ENCODE measurements at regions not wholly inside any gene's neighbourhood (a gene's known extent, or its start where the extent isn't known, plus 50 kb on each side); places are given as distances from the start of the nearest gene placed in this dataset.

GRCh38 chr10:43871545-43871944 lies 222.9 kb upstream of the ZNF32 start:
- H3K4me3 ChIP-seq, result no peak overlapping the region
- no peak for TF ChIP-seq POLR2A (IDR thresholded peaks at IDR 0.05)
- TF ChIP-seq CTCF (IDR thresholded peaks at IDR 0.05), result no peak
- H3K27ac ChIP-seq, result peak overlapping the region in 1 of 4 donors; percentile 19
- no peaks in the 10 kb centered on the region for H3K9me3 ChIP-seq
- intact Hi-C loops (cut with DNase I), result no loop called here
- H3K27me3 ChIP-seq, result no peaks in the 10 kb centered on the region
- no peaks in the 10 kb centered on the region for H3K36me3 ChIP-seq
- WGBS, 2 donors, result 65 to 66% methylated on average over 5 of the region's 5 CpGs
- DNase-seq, result no peak
- peaks cover 0 to 11% (median 0%) of the 10 kb centered on the region in 3 donors for H3K4me1 ChIP-seq

GRCh38 chr10:43870968-43871439 lies 222.3 kb upstream of the ZNF32 start:
- no peaks in the 10 kb centered on the region for H3K36me3 ChIP-seq
- no peaks in the 10 kb centered on the region for H3K9me3 ChIP-seq
- 28 to 63% methylated on average over 9 to 10 of the region's 12 CpGs for WGBS, 2 donors
- H3K4me3 ChIP-seq, result no peak overlapping the region
- DNase-seq, result no peak
- TF ChIP-seq CTCF (IDR thresholded peaks at IDR 0.05), result no peak
- no peak for TF ChIP-seq POLR2A (IDR thresholded peaks at IDR 0.05)
- peaks cover 0 to 11% (median 0%) of the 10 kb centered on the region in 3 donors for H3K4me1 ChIP-seq
- no peaks in the 10 kb centered on the region for H3K27me3 ChIP-seq
- intact Hi-C loops (cut with DNase I), result no loop called here
- H3K27ac ChIP-seq, result peak overlapping the region in 1 of 4 donors; percentile 19

- WGBS, 2 donors, result 83 to 100% methylated on average over 2 of the region's 8 CpGs
- DNase-seq, result no peak
- Histone ChIP-seq H3K4me1 (peaks cover 0 to 11% (median 0%) of the 10 kb centered on the region in 3 donors), H3K27me3 (no peaks in the 10 kb centered on the region), H3K4me3 (no peak overlapping the region), H3K27ac (no peak overlapping the region), H3K36me3 (no peaks in the 10 kb centered on the region), H3K9me3 (no peaks in the 10 kb centered on the region)
- intact Hi-C loops (cut with DNase I), result no loop called here
- TF ChIP-seq CTCF (IDR thresholded peaks at IDR 0.05) (no peak), POLR2A (IDR thresholded peaks at IDR 0.05) (no peak)
Observed at GRCh38 chr10:43869669-43870322, 221.1 kb upstream of the ZNF32 start.

GRCh38 chr10:43868952-43869351 lies 220.3 kb upstream of the ZNF32 start:
- H3K9me3 ChIP-seq, result no peaks in the 10 kb centered on the region
- TF ChIP-seq CTCF (IDR thresholded peaks at IDR 0.05) (no peak), POLR2A (IDR thresholded peaks at IDR 0.05) (no peak)
- peaks cover 0 to 18% (median 8%) of the 10 kb centered on the region in 3 donors for H3K4me1 ChIP-seq
- no peaks in the 10 kb centered on the region for H3K36me3 ChIP-seq
- no peaks in the 10 kb centered on the region for H3K27me3 ChIP-seq
- intact Hi-C loops (cut with DNase I), result no loop called here
- DNase-seq, result no peak
- WGBS, 2 donors, result 96 to 100% methylated on average over 1 to 4 of the region's 6 CpGs
- no peak overlapping the region for H3K27ac ChIP-seq
- no peak overlapping the region for H3K4me3 ChIP-seq

- WGBS, 2 donors, result 68% methylated on average over 15 to 16 of the region's 16 CpGs
- Histone ChIP-seq H3K27me3 (no peaks in the 10 kb centered on the region), H3K9me3 (no peaks in the 10 kb centered on the region), H3K4me1 (peaks cover 0 to 27% (median 15%) of the 10 kb centered on the region in 3 donors), H3K36me3 (no peaks in the 10 kb centered on the region), H3K4me3 (no peak overlapping the region), H3K27ac (peak overlapping the region; percentile 34 to 50 (median 45))
- intact Hi-C loops (cut with DNase I), result no loop called here
- DNase-seq, result no peak
- no peak for TF ChIP-seq POLR2A (IDR thresholded peaks at IDR 0.05)
- TF ChIP-seq CTCF (IDR thresholded peaks at IDR 0.05), result no peak
Observed at GRCh38 chr10:43867667-43868565, 219.2 kb upstream of the ZNF32 start.
